NOMO-1 treated with dmso at 0.1 percent for 144 hours (cell line): ENCODE measurements at regions not wholly inside any gene's neighbourhood (a gene's known extent, or its start where the extent isn't known, plus 50 kb on each side); places are given as distances from the start of the nearest gene placed in this dataset.

Experiments
- DNase-seq: peaks from one replicate; lab custom pipeline; 2025; ENCODE audit not compliant: unreplicated experiment; lab: John Stamatoyannopoulos, UW

- DNase-seq: no peak
These were observed 189.8 kb upstream of the SOX11 start for GRCh38 chr2:5502385-5502784.

- no peak for DNase-seq
These were observed 187.4 kb upstream of the SOX11 start for GRCh38 chr2:5504756-5505155.

DNA sequence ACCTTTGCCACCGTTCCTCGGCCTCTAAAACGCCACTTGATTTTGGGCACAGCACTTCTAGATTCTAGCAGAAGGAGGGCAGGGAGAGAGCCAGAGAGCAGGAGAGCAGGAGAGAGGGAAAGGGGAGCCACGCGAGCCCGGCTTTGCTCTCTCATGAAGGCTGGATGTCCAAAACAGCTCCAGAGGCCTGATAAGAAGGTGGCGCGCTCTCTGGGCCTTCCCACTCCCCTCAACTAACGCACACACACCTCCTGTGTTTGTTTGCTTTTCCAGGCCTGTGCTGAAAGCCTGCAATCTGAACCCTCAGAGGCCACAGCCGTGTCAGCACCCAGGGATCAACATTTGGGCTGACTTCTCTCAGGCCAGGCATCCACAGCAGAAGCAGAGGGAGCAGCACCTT, 184.8 kb upstream of the SOX11 start:
- no peak for DNase-seq

- no peak for DNase-seq
These were observed 182.8 kb upstream of the SOX11 start for GRCh38 chr2:5509362-5509761.

DNA sequence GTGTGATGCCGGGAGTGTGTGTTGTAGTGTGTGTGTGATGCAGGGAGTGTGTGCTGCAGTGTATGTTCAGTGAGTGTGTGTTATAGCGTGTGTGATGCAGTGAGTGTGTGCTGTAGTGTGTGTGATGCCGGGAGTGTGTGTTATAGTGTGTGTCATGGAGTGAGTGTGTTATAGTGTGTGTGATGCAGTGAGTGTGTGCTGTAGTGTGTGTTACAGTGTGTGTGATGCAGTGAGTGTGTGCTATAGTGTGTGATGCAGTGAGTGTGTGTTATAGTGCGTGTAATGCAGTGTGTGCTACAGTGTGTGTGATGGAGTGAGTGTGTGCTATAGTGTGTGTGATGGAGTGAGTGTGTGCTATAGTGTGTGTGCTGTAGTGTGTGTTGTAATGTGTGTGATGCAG, 182.1 kb upstream of the SOX11 start:
- DNase-seq: no peak

GRCh38 chr2:5515693-5516092, 176.5 kb upstream of the SOX11 start:
- no peak for DNase-seq

DNA sequence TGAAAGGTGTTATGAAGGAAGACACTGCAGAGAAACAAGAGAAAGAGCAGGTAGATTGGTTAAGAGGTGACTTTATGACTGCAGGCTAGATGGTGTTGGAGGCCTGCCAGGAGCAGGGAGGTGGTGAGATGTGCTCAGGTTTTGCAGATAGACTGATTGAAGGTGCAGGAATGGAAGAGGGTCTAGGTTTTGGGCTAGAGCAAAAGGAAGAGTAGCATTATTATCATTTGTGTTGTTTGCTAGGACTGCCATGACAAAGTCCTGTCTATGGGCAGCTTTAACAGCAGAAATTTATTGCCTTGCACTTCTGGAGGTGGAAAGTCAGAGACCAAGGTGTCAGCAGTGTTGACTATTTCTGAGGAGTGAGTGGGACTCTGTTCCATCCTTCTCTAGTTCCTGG, 172.9 kb upstream of the SOX11 start:
- DNase-seq: no peak

DNA sequence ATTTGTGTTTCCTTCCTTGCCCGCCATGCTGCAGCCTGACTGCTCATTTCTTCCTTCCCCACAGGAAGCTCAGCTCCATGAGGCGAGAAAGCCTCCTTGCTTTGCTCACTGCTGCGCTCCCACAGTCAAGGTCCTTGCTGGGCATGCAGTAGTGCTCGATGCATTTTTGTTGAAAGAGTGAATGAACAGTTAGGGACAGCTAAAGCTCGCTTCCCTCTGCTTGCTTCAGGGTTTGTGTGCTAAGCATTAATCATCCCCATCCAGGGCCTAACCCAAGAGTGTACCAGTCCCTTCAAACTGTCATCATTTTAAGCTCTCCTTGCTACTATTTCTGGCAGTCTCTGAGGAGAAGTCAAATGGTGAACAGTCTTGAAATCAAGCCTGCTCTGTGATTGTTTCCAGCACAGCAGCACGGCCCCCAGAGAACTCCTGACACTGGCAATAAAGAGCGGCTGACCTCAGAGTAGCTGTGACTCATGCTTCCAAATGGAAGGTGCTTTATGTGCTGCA, 171.7 kb upstream of the SOX11 start:
- DNase-seq: no peak

DNA sequence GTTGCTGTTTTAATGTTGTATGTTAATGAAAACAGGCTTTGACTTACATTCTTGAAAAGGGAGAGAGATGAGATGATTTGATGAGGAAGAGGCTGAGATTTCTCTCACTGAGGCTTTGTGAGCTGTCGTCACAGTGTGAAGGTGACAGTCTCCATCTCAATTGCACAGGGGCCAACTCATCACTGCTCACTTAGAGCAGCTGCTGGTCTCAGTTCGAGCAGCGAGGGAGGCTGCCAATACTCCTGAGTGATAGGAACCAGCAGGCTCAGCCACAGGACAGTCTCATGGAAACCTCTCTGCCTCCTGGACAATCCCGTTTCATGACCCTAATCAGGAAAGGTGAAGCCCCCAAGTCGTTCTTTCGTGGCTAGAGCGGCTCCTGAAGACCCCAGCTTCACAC, 170.7 kb upstream of the SOX11 start:
- no peak for DNase-seq

DNA sequence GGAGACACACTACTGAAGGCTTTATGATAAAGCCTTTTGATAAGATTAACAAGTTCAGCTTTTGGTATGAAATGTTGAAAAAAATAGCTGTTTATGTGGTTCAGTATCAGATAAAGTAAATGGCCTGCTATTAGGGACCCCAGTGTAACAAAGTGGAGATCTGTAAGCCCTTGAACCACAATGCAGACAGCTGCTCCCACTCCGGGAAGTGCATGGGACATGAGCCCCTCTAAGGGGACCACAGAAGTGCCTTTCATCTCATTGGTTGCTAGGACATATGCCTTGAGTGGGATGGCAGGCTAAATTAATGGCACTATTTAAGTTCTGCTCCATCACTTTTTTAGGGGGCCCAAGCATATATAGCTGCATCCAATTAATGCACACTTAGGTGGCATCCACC, 167.6 kb upstream of the SOX11 start:
- DNase-seq: no peak

DNA sequence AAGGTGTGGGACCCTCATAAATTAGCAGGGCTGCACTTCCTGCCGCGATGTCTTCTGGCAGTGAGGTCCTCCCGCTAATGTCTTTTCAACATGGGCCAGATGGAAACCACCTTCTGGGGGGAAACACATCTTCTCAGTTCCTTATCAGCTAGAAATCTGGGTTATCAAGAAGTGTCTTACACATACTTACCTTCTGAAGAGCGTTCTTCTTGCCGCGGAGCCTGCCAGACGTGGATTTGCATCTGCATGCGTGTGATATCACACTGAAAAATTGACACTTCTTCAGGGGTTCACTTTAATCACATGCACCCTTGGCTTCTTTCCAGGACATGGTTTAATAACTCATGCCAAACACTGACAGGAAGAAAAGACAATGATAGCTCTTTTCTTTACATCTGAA, 163.5 kb upstream of the SOX11 start:
- no peak for DNase-seq

DNA sequence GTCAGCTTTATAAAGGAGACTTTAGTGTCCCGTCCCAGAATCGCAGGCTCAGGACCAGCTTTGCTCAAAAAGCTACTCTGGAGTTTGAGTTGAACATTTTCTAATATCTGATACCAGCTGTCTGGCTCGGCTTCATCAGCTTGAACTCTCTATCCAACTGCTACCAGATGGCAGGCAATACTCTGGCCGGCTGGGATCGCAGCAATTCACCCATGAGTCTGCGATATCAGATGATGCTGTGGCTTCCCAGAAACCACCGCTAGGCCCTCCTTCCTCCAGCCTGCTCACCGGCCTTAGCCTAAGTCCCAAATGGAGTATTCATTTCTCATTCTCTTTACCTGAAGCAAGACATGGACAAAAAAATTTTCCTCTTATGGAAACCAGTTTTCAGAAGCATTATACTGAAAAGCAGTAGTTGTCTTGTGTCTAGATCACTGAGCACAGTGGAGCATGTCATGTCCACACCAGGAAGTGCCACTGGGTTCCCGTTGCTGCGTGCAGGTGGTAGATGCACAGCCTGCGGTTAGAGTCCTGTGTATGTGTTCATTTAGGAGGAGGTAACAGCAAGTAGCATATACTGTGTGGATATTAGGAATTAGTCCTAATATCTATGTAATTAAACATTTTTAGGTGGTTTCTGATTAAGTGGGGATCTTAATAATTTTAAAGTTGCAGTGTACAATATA, 162.0 kb upstream of the SOX11 start:
- no peak for DNase-seq

DNA sequence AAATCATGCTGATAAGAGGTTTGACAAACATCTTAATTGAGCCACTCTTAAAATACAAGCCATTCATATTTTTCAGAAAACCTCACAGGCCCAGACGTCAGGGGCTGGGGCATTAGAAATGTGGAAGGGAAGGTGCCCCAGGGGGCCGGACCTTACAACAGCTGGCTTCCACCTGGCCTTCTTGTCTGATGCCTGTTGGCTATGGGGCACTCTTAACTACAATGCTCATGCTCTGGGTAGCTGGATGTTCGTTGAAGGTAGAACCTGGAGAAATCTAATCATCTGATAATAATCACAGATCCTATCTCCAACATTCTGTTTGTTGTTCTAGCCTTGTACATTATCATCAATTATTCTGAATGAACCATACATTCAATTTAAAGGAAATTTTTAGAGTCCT, 156.9 kb upstream of the SOX11 start:
- DNase-seq: no peak

GRCh38 chr2:5537180-5537688, 154.9 kb upstream of the SOX11 start:
- DNase-seq: no peak

DNA sequence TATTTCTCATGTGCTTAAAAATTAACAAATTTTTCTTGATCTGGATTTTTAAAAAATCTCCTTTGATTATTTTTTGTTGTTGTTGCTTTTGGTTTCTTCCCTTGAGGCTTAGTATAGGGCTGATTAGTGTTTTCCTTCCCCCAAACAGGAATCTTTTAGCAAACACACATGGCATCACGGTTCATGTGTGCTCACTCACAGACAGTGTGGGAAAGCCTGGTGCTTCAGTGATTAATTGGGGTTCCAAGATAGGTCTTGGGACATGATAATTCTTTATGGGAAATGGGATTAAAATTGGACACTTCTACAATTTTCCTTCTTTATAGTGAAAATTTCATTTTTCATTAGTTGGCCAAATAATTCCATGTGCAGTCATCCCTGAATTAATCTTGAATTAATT, 153.9 kb upstream of the SOX11 start:
- DNase-seq: no peak

DNA sequence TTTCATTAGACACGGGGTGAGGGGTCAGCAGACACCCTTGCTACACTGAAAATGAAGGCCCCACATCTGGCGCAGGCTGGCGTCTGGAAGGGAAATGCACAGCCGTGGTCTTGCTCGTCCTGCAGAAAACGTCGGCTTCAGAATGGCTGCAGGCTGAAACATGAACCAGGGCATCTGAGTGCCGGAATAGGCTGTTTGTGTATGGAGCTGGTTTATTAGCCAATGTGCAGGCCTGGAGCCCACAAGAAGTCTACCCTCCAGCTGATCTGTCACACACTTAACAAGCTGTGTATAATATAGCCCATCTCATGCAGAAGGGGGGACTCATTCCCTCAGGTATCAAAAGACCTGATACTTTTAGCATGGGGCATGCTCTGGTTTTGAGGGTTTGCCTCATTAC, 153.4 kb upstream of the SOX11 start:
- DNase-seq: no peak

DNA sequence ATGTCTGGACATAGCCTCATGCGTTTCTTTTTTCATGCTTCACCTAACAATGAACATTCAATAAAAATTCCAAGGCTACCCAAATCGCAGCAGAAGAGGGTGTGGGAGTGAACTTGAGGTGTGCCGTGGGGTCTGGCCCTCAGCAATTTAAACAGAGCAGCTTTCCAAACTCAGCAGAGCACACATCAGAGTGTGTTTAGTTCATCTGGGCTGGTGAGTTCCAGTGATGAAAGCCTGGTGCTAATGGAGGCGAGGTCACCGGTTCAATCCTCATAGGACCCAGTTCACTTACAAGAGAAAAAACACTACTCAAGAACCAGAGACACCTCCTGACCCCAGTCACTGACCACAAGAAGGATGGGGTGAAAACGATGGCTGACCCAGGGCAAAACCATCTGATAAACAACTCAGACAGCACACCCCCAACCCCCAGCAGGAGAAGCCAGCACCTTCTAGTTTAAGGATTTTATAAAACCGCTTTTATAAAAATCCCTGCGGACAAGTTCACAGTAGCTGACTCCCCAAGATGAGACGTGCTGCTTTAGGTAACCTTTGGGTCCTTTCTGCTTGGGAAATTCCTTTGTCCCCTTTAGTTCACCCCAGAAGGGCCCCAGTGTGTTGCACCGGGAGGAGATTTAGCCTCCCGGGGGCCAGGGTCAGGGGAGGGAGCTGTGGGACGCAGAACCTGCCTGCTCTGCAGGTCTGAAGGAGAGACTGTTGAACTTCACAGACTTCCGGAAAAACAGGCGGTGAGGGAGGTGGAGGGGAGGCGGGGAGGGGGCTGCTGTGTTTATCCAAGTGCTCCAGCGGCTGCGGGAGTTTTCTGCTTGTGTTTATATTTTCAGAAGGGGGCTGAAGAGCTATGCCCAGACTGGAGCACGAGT, 152.7 kb upstream of the SOX11 start:
- DNase-seq: no peak

DNA sequence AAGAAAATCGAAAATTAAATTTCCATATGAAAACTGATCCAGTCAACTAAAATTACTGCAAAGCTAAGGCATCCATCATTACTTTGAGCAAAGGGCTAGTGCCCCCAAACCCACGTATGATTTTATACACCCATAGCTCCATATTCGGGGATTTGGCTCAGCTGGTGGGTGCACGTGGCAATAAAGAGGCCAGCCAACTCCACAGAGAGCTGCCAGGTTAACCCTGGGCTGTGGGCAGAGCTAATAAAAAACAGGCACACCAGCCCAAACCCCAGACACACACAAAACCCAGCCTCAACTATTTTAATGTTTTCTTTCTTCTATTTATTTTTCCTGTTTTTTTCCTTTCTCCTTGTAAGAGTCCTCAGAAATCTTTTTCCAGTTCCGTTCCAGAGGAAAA, 151.3 kb upstream of the SOX11 start:
- no peak for DNase-seq

DNA sequence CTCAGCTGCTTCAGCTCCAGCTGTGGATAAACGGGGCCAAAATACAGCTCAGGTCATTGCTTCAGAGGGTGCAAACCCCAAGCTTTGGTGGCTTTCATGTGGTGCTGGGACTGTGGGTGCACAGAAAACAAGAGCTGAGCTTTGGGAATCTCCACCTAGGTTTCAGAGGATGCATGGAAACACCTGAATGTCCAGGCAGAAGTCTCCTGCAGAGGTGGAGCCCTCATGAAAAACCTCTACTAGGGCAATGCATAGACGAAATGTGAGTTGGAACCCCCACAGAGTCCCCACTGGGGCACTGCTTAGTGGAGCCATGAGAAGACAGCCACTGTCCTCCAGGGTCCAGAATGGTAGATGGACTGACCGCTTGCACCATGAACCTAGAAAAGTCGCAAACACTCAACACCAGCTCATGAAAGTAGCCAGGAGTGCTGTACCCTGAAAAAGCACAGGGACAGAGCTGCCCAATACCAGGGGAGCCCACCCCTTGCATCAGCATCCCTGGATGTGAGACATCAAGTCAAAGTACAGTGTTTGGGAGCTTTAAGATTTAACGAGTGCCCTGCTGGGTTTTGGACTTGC, 147.9 kb upstream of the SOX11 start:
- no peak for DNase-seq

DNA sequence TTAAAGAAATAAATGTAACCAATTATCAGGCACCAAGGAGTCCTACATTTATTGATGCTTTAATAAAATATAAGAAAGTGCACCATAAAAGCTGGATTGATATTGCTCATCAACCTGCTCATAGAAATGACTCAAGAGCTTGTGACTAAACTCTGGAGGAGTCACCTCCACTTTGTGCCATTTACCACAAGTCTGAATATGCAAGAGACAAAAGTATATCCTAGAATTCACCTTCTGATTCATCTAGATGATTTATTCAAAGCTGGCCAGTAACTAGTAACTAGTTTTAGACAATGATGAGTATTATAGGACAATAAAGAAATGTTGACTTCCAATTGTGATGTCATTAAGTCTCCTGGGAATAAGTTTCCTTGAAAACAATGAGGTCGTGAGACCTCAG, 146.0 kb upstream of the SOX11 start:
- no peak for DNase-seq

GRCh38 chr2:5548991-5549715, 143.0 kb upstream of the SOX11 start:
- DNase-seq: no peak
